IPS DF 6.9 (cell line): ENCODE measurements at regions not wholly inside any gene's neighbourhood (a gene's known extent, or its start where the extent isn't known, plus 50 kb on each side); places are given as distances from the start of the nearest gene placed in this dataset.

Experiments
- DNase-seq: peaks from one replicate; pipeline ENCODE4 v3.0.0-alpha.2; 2013; ENCODE audit warnings: low read depth, low spot score
- H3K27ac ChIP-seq: one replicate; pipeline ENCODE4 v1.5.1; 2013; ENCODE audit warnings: low read length, control low read depth
- H3K27me3 ChIP-seq: 2 replicates; pipeline ENCODE4 v1.6.1; 2013; ENCODE audit warnings: mild to moderate bottlenecking, low read length; ENCODE audit not compliant: control insufficient read depth, insufficient read depth
- H3K36me3 ChIP-seq: 2 replicates; pipeline ENCODE4 v1.6.1; 2013; ENCODE audit warnings: low read length; ENCODE audit not compliant: control insufficient read depth, insufficient read depth
- H3K4me1 ChIP-seq: 2 replicates; pipeline ENCODE4 v1.6.1; 2013; ENCODE audit warnings: low read length; ENCODE audit not compliant: control insufficient read depth, insufficient read depth
- H3K4me3 ChIP-seq: 2 replicates; pipeline ENCODE4 v1.5.1; 2013; ENCODE audit warnings: mild to moderate bottlenecking, low read length
- H3K9me3 ChIP-seq: 2 replicates; pipeline ENCODE4 v1.6.1; 2013; ENCODE audit warnings: low read length, inconsistent platforms; ENCODE audit not compliant: control insufficient read depth, insufficient read depth
- WGBS: extraction: QIAGEN DNeasy Blood & Tissue Kit; methylation state at CpG from one replicate; pipeline ENCODE4 v1.1.7; 2013; ENCODE audit warnings: mixed read lengths, missing lambda C conversion rate; ENCODE audit not compliant: insufficient read length, insufficient coverage; 5-methylcytosine and 5-hydroxymethylcytosine counted together

DNA sequence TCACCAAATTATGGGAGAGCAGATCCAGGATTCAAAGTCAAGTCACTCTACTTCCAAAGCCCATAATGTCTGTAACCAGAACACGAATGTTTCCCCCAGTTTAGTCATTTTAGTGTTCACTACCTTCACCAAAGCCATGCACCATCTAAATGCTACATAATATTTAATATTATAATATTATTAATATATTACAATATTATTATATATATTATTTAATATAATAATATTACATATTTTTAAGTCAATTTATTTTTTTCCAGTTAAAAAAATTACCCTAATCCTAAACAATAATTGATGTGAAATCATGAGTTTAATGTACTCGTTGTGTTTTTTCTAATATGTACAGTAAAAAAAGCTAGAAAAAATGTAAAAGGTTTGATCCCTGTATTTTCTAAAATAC, 276.6 kb upstream of the TBL1XR1 start:
- WGBS, result no CpG with 5 or more reads among the region's 2 CpGs
- no peak overlapping the region for H3K4me3 ChIP-seq
- no peaks in the 10 kb centered on the region for H3K27me3 ChIP-seq
- no peak overlapping the region for H3K27ac ChIP-seq
- no peaks in the 10 kb centered on the region for H3K4me1 ChIP-seq
- H3K36me3 ChIP-seq, result no peaks in the 10 kb centered on the region
- H3K9me3 ChIP-seq, result no peaks in the 10 kb centered on the region
- DNase-seq, result no peak

DNA sequence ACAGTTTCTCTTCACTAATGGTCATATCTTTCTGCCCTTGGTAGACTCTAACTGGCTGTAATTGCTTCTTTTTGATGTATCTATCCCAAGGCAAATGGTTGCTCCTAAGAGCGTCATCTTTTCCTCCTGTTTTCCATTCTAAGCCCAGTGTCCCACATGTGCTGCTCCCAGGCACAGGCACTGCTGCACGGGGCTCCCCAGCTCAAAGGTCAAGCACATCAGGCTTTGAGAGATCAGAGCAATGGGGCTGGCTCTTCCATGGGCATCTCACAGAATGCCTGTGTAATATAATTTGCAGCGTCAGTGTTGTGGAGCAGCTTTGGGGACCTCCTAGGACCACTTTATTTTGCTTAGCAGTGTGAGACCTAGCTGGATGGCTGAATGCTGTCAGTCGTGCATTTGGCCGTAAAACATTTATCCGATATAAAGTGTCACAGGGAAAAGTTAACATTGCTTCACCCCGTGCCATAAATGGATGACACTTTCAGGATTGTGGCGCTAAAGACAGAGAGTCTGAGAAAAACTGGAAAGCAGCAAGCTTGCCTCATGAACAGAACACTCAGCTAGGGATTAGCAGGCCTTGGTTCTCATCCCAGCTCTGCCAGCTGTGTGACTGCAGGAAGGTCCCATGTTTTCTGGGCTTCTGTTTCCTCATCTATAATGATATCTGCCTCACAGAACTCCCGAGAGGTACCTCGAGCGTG, 277.5 kb upstream of the TBL1XR1 start:
- H3K4me3 ChIP-seq, result no peak overlapping the region
- no peaks in the 10 kb centered on the region for H3K4me1 ChIP-seq
- H3K36me3 ChIP-seq, result no peaks in the 10 kb centered on the region
- DNase-seq, result no peak
- no peaks in the 10 kb centered on the region for H3K9me3 ChIP-seq
- no peaks in the 10 kb centered on the region for H3K27me3 ChIP-seq
- no peak overlapping the region for H3K27ac ChIP-seq
- WGBS, result no CpG with 5 or more reads among the region's 11 CpGs

DNA sequence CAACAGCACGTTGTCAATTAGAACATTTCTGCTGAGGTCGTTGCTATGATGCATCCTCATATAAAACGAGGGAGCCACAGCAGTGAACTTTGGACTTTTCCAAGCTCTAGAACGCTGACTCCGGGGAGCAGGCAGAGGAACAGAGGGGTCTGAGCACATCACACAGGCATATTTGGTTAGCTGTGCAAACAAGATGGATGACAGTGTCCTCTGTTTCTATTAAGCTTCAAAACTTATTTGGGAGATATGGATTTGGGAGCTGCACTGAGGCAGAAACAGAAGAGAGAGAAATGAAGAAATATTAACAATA, 278.0 kb upstream of the TBL1XR1 start:
- H3K4me1 ChIP-seq, result no peaks in the 10 kb centered on the region
- H3K36me3 ChIP-seq, result no peaks in the 10 kb centered on the region
- WGBS, result no CpG with 5 or more reads among the region's 5 CpGs
- no peak overlapping the region for H3K4me3 ChIP-seq
- H3K27ac ChIP-seq, result no peak overlapping the region
- H3K9me3 ChIP-seq, result no peaks in the 10 kb centered on the region
- DNase-seq, result no peak
- no peaks in the 10 kb centered on the region for H3K27me3 ChIP-seq

DNA sequence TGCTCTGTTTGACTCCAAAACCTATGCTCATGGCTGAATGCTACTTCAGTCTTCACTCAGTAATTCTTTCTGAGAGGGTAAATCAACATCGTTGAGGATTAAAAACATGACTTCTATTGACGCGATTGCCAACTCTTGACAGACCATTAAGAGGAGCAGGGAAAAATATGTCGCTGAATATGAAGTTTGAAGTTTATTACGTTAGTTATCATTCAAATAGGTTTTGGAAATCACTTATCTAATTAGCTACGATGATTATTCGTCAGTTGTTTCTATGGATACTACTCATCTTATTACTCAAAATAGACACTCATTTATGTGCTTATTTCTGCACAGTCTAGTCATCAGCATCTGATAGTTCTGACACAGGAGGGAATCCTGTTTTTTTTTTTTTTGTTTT, 279.2 kb upstream of the TBL1XR1 start:
- no peaks in the 10 kb centered on the region for H3K36me3 ChIP-seq
- no peaks in the 10 kb centered on the region for H3K4me1 ChIP-seq
- no peak overlapping the region for H3K27ac ChIP-seq
- no peaks in the 10 kb centered on the region for H3K27me3 ChIP-seq
- WGBS, result 100% methylated on average over 2 of the region's 7 CpGs
- no peaks in the 10 kb centered on the region for H3K9me3 ChIP-seq
- no peak for DNase-seq
- no peak overlapping the region for H3K4me3 ChIP-seq

DNA sequence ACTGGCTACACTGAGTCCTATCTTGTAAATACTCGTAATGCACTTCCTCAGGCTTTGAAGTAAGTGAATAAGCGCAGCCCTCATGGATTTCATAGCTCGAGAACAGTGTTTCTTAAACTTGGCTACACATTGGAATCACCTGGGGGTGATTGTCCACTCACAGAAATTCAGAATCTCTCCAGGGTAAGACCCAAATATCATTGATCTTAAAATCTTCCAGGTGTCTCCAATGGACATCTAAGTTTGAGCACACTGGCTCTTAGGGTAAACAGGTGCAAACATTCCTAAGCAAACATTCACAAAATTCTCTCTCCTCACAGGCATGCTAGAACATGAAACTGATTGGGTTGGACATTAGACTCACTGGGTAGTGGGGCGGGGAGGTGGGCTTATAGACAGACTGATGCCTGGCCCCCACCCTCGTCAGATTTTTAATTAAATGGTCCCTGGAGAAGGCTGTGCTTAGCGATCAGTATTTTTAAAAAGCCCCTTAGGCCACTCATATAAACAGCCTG, 279.7 kb upstream of the TBL1XR1 start:
- no peaks in the 10 kb centered on the region for H3K36me3 ChIP-seq
- H3K4me1 ChIP-seq, result no peaks in the 10 kb centered on the region
- H3K4me3 ChIP-seq, result no peak overlapping the region
- no peaks in the 10 kb centered on the region for H3K9me3 ChIP-seq
- no peaks in the 10 kb centered on the region for H3K27me3 ChIP-seq
- H3K27ac ChIP-seq, result no peak overlapping the region
- DNase-seq, result no peak
- WGBS, result no CpG with 5 or more reads among the region's 6 CpGs

DNA sequence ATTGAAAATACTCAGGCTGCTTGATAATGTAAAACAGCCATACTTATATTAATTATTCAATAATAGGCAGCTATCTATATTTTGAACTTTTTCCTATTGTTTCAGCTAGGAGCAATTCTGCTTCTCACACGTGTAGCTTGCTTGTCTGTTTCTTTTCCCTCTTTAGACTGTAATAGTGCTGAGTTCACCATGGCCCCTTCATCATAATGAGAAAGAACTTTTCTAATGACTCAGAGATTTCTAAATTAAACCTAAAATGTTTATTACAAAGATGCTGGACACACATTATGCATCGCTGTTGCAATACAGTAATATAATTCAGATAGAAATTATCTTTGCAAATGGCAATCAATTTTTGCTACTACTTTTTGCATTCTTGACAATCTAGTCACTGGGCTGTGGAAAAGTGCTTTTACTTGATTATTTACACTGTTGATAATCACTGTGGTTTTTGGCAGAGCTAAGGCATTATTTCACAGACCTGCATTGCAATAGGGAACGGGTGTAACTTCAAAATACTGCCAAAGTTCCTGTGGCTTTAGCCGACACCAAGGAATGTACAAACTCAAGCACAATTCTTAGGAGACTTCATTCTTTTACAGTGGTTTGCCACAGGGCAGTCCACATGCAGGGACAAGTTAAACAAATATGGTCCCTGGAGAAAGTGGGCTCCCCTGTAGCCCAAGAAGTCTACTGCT, 281.0 kb upstream of the TBL1XR1 start:
- Histone ChIP-seq H3K9me3 (no peaks in the 10 kb centered on the region), H3K4me1 (no peaks in the 10 kb centered on the region), H3K27me3 (no peaks in the 10 kb centered on the region), H3K4me3 (no peak overlapping the region), H3K27ac (no peak overlapping the region), H3K36me3 (no peaks in the 10 kb centered on the region)
- no peak for DNase-seq
- WGBS, result no CpG with 5 or more reads among the region's 4 CpGs

DNA sequence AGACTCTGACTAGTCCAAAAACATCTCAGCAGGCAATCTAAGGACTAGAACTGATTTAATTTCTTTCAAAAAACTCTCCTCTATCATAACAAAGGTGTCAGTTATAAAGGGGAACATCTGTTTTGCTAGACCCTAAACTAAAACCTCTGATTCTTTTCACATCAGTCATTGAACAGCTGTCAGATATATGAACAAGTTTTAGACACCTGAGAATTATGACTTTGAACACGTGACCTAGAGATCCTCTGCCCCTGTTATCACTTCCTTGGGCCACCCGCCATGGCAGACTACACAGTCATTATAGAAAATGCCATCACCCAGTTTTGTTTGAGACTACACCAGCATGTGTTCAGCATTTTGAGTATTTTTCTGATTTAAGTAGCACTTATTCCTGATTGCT, 282.3 kb upstream of the TBL1XR1 start:
- WGBS, result no CpG with 5 or more reads among the region's 2 CpGs
- Histone ChIP-seq H3K27ac (no peak overlapping the region), H3K4me3 (no peak overlapping the region), H3K27me3 (no peaks in the 10 kb centered on the region), H3K4me1 (peaks cover 2% of the 10 kb centered on the region; the same call in 1 of the 2 replicates), H3K36me3 (no peaks in the 10 kb centered on the region), H3K9me3 (no peaks in the 10 kb centered on the region)
- DNase-seq, result no peak

DNA sequence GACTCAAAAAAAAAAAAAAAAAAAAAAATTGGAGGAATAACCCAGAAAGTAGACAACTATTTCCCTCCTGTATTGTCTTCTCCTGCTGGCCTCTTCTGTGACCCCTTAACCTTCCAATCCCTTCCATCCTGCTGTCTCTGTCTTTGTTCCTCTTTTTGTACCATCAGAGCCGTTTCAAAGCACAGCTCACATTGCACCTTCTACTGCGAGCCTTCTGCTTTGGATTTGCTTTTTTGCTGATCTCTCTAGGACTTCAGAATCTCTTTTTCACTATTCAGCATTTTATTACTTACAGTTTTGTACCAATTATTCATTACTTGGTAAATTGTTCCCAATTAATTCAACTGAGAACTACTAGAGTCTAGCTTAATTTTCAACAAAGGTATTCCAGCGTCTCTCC, 284.0 kb upstream of the TBL1XR1 start:
- Histone ChIP-seq H3K4me1 (peaks cover 2% of the 10 kb centered on the region; the same call in 1 of the 2 replicates), H3K27me3 (no peaks in the 10 kb centered on the region), H3K36me3 (no peaks in the 10 kb centered on the region), H3K4me3 (no peak overlapping the region), H3K27ac (no peak overlapping the region), H3K9me3 (no peaks in the 10 kb centered on the region)
- DNase-seq, result no peak
- no CpG with 5 or more reads among the region's 3 CpGs for WGBS

DNA sequence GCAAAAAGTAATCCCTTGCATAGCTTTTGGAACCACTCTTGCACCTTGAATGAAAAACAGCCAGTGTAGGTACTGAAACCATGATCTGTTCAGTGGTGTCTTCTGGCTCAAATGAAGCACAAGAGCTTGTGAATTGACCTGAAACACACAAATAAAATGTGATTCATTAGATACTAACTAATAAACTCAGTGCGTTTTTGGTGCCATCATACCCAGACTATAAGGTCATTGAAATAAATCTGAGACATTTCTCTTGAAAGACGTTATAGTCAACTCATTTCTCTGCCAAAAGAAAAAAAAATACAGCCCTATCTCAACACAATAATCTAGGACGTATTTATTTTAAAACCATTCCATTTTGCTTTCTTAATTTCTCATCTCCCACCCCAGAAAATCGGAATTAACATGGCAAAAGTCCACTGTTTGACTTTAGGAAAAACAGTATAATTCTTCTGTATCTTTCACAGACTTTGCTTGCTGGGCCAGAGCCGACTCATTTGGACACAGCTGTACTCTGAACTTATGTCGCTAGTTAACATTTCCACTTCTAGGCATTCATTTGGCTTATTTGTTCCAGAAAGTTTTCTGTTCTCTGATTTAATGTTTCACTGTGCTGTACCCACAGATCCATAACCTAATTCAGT, 284.9 kb upstream of the TBL1XR1 start:
- Histone ChIP-seq H3K4me1 (peaks cover 2% of the 10 kb centered on the region; the same call in 1 of the 2 replicates), H3K27me3 (no peaks in the 10 kb centered on the region), H3K36me3 (no peaks in the 10 kb centered on the region), H3K27ac (no peak overlapping the region), H3K9me3 (no peaks in the 10 kb centered on the region), H3K4me3 (no peak overlapping the region)
- WGBS, result no CpG with 5 or more reads among the region's 6 CpGs
- DNase-seq, result no peak

DNA sequence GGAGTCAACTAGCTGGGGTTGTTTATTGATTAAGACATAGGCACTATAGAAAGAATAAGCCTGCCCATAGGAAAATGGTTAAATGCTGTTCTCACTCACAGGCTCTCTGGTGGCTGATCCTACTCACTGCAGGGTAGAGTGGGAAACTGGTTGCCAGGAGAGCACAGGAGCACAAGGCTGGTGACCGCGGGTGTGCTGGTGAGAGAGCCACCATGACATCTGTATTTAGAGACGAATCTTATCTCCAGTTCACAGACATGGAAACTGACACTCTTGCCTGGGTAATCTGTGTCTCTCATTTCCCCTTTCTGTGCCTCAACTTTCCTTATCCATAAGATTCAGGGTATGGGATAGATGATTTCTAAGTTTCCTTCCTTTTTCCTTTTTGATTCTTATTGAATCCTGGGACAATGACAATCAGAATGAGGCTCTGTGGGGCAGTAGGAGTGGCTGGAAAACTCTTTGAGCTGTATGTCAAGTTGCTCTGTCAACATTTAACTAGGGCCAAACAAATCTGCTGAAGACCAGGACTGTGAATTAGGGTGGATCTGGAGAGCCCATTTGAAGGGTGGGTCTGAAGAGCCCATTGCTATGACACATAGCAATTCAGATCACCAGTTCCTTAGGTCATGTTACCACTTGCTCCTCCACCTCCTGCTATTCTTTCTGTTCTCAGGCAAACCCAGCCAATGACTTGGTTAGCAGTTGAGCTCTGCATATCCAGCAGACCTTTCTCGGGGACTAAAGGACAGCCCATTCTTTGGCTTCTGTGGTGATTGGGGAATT, 286.1 kb upstream of the TBL1XR1 start:
- peak; percentile 20 for DNase-seq
- WGBS, result no CpG with 5 or more reads among the region's 4 CpGs
- H3K36me3 ChIP-seq, result no peaks in the 10 kb centered on the region
- H3K27ac ChIP-seq, result no peak overlapping the region
- H3K27me3 ChIP-seq, result no peaks in the 10 kb centered on the region
- peaks cover 2% of the 10 kb centered on the region; the same call in 1 of the 2 replicates for H3K4me1 ChIP-seq
- H3K4me3 ChIP-seq, result no peak overlapping the region
- no peaks in the 10 kb centered on the region for H3K9me3 ChIP-seq
